Mesendoderm (in vitro differentiated cells): ENCODE measurements at regions not wholly inside any gene's neighbourhood (a gene's known extent, or its start where the extent isn't known, plus 50 kb on each side); places are given as distances from the start of the nearest gene placed in this dataset.

Source experiments
- DNase-seq: peaks from one replicate; pipeline ENCODE4 v3.0.0; 2013
- H2AK5ac ChIP-seq: 2 replicates; pipeline ENCODE4 v1.6.1; 2013; ENCODE audit warnings: low read length, inconsistent platforms
- H2BK120ac ChIP-seq: 2 replicates; pipeline ENCODE4 v1.6.1; 2013; ENCODE audit warnings: low read depth, mild to moderate bottlenecking, low read length, moderate library complexity, mixed read lengths
- H2BK15ac ChIP-seq: replicated peaks from 2 replicates; pipeline ENCODE4 v1.6.1; 2013; ENCODE audit warnings: low read depth, mild to moderate bottlenecking, moderate library complexity
- H2BK5ac ChIP-seq: 2 replicates; pipeline ENCODE4 v1.6.1; 2013; ENCODE audit warnings: low read length, inconsistent platforms
- H3K18ac ChIP-seq: 2 replicates; pipeline ENCODE4 v1.6.1; 2013; ENCODE audit warnings: mild to moderate bottlenecking, low read length, mixed read lengths
- H3K23ac ChIP-seq: one replicate; pipeline ENCODE4 v1.6.1; 2013; ENCODE audit warnings: low read length
- H3K27ac ChIP-seq: 2 replicates; pipeline ENCODE4 v1.5.1; 2013; ENCODE audit warnings: low read depth, mild to moderate bottlenecking, inconsistent platforms, low read length, moderate library complexity
- H3K27me3 ChIP-seq: 2 replicates; pipeline ENCODE4 v1.6.1; 2013; ENCODE audit warnings: low read length, control low read depth, mild to moderate bottlenecking, inconsistent platforms; ENCODE audit not compliant: insufficient read depth, poor library complexity
- H3K36me3 ChIP-seq: 2 replicates; pipeline ENCODE4 v1.6.1; 2013; ENCODE audit warnings: low read length, inconsistent platforms; ENCODE audit not compliant: control insufficient read depth, insufficient read depth
- H3K4ac ChIP-seq: one replicate; pipeline ENCODE4 v1.6.1; 2013; ENCODE audit warnings: low read depth, mild to moderate bottlenecking, low read length, moderate library complexity
- H3K4me1 ChIP-seq: 2 replicates; pipeline ENCODE4 v1.6.1; 2013; ENCODE audit warnings: low read depth, low read length, inconsistent platforms; ENCODE audit not compliant: control insufficient read depth
- H3K4me2 ChIP-seq: 2 replicates; pipeline ENCODE4 v1.6.1; 2013; ENCODE audit warnings: low read length
- H3K4me3 ChIP-seq: 2 replicates; pipeline ENCODE4 v1.5.1; 2013; ENCODE audit warnings: mild to moderate bottlenecking, low read length
- H3K56ac ChIP-seq: one replicate; pipeline ENCODE4 v1.6.1; 2013; ENCODE audit warnings: low read length
- H3K79me1 ChIP-seq: 2 replicates; pipeline ENCODE4 v1.6.1; 2013; ENCODE audit warnings: low read length, inconsistent platforms
- H3K79me2 ChIP-seq: 2 replicates; pipeline ENCODE4 v1.6.1; 2013; ENCODE audit warnings: mild to moderate bottlenecking, low read length; ENCODE audit not compliant: control insufficient read depth, insufficient read depth
- H3K9ac ChIP-seq: 2 replicates; pipeline ENCODE4 v1.6.1; 2013; ENCODE audit warnings: low read length, inconsistent platforms
- H4K5ac ChIP-seq: one replicate; pipeline ENCODE4 v1.6.1; 2013; ENCODE audit warnings: low read length
- H4K8ac ChIP-seq: one replicate; pipeline ENCODE4 v1.6.1; 2013; ENCODE audit warnings: low read depth, mild to moderate bottlenecking, control low read depth, low read length, moderate library complexity
- WGBS: extraction: QIAGEN DNeasy Blood & Tissue Kit; methylation state at CpG from one replicate; pipeline ENCODE4 v1.1.7; 2013; ENCODE audit warnings: low lambda C conversion rate, missing lambda C conversion rate; ENCODE audit not compliant: insufficient coverage; ENCODE audit errors: extremely low coverage; 5-methylcytosine and 5-hydroxymethylcytosine counted together

- Histone ChIP-seq H3K4ac (no peak overlapping the region), H3K18ac (no peak overlapping the region), H3K4me2 (no peak overlapping the region), H2BK15ac (no peak overlapping the region), H3K9ac (no peak overlapping the region), H3K79me2 (no peaks in the 10 kb centered on the region), H3K23ac (no peak overlapping the region), H4K5ac (no peak overlapping the region), H2BK120ac (no peak overlapping the region), H3K4me1 (no peaks in the 10 kb centered on the region), H3K4me3 (no peak overlapping the region), H3K27me3 (no peaks in the 10 kb centered on the region), H3K79me1 (no peaks in the 10 kb centered on the region), H3K27ac (no peak overlapping the region), H3K56ac (no peak overlapping the region), H2BK5ac (no peak overlapping the region), H3K36me3 (no peaks in the 10 kb centered on the region), H2AK5ac (no peak overlapping the region), H4K8ac (no peak overlapping the region)
- DNase-seq: no peak
- no CpG with 5 or more reads among the region's 13 CpGs for WGBS
Measured at GRCh38 chr5:2529371-2530092, 221.9 kb downstream of the IRX2 start.

- no peak overlapping the region for H3K18ac ChIP-seq
- no peak overlapping the region for H3K4ac ChIP-seq
- no peak overlapping the region for H4K8ac ChIP-seq
- H3K56ac ChIP-seq: no peak overlapping the region
- H3K4me3 ChIP-seq: no peak overlapping the region
- no peak overlapping the region for H3K27ac ChIP-seq
- H3K79me1 ChIP-seq: no peaks in the 10 kb centered on the region
- no peak overlapping the region for H3K9ac ChIP-seq
- no CpG with 5 or more reads among the region's 4 CpGs for WGBS
- DNase-seq: no peak
- H3K36me3 ChIP-seq: no peaks in the 10 kb centered on the region
- no peak overlapping the region for H4K5ac ChIP-seq
- H3K23ac ChIP-seq: no peak overlapping the region
- no peak overlapping the region for H3K4me2 ChIP-seq
- no peaks in the 10 kb centered on the region for H3K27me3 ChIP-seq
- H2BK15ac ChIP-seq: no peak overlapping the region
- H2AK5ac ChIP-seq: no peak overlapping the region
- no peak overlapping the region for H2BK120ac ChIP-seq
- H2BK5ac ChIP-seq: no peak overlapping the region
- no peaks in the 10 kb centered on the region for H3K4me1 ChIP-seq
- H3K79me2 ChIP-seq: no peaks in the 10 kb centered on the region
Measured at GRCh38 chr5:2525351-2525750, 226.1 kb downstream of the IRX2 start.

- DNase-seq: no peak
- no peak overlapping the region for H2BK120ac ChIP-seq
- WGBS: no CpG with 5 or more reads among the region's 13 CpGs
Measured at GRCh38 chr5:2524620-2525019, 226.9 kb downstream of the IRX2 start.

DNA sequence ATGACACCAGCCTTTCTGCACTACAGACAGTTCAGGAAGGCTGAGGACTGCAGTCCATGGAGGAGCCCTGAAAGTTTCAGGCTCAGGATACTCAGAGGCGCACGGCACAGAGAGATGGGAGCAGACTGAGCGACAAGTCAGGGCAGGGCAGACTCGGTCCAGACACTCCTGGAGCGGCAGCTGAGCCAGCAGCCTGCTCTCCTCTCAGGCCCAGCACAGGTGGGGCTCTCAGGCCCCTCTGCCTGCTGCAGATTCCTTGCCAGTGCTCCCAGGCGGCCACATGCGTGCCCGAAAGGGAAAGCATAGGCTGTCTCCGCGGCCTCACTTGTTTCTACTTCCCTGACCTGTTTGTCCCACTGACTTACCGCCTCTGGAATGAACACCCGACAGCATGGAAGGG is 228.3 kb downstream of the IRX2 start:
- Histone ChIP-seq H3K4me2 (no peak overlapping the region), H3K79me2 (no peaks in the 10 kb centered on the region), H3K4ac (no peak overlapping the region), H3K4me3 (no peak overlapping the region), H2BK120ac (no peak overlapping the region), H2BK5ac (no peak overlapping the region), H3K27me3 (no peaks in the 10 kb centered on the region), H2AK5ac (no peak overlapping the region), H3K79me1 (no peaks in the 10 kb centered on the region), H2BK15ac (no peak overlapping the region), H3K18ac (no peak overlapping the region), H3K4me1 (no peaks in the 10 kb centered on the region), H4K8ac (no peak overlapping the region), H3K56ac (no peak overlapping the region), H3K36me3 (no peaks in the 10 kb centered on the region), H3K9ac (no peak overlapping the region), H4K5ac (no peak overlapping the region), H3K23ac (no peak overlapping the region), H3K27ac (no peak overlapping the region)
- WGBS: no CpG with 5 or more reads among the region's 12 CpGs
- no peak for DNase-seq

More at GRCh38 chr5:2524620-2525019, 226.9 kb downstream of the IRX2 start:
- no peak overlapping the region for H3K4ac ChIP-seq
- no peak overlapping the region for H2AK5ac ChIP-seq
- H4K5ac ChIP-seq: no peak overlapping the region
- H2BK15ac ChIP-seq: no peak overlapping the region
- H3K79me2 ChIP-seq: no peaks in the 10 kb centered on the region
- no peaks in the 10 kb centered on the region for H3K27me3 ChIP-seq
- no peak overlapping the region for H3K4me3 ChIP-seq
- no peak overlapping the region for H3K4me2 ChIP-seq
- no peak overlapping the region for H3K56ac ChIP-seq
- H3K9ac ChIP-seq: no peak overlapping the region
- H4K8ac ChIP-seq: no peak overlapping the region
- H2BK5ac ChIP-seq: no peak overlapping the region
- H3K23ac ChIP-seq: no peak overlapping the region
- no peaks in the 10 kb centered on the region for H3K4me1 ChIP-seq
- H3K18ac ChIP-seq: no peak overlapping the region
- no peaks in the 10 kb centered on the region for H3K79me1 ChIP-seq
- H3K36me3 ChIP-seq: no peaks in the 10 kb centered on the region
- H3K27ac ChIP-seq: no peak overlapping the region

DNA sequence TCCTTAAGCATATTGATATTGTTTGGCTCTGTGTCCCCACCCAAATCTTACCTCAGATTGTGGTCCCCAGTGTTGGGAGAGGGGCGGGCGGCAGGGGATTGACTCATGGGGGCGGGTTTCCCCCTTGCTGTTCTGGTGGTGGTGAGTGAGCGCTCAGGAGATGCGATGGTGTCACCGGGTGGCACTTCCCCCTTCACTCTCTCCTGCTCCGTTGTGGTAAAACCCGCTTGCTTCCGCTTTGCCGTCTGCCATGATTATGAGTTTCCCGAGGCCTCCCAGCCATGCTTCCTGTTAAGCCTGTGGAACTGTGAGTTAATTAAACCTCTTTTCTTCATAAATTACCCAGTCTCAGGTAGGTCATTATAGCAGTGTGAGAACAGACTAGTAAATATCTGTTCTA is 229.1 kb downstream of the IRX2 start:
- H2BK5ac ChIP-seq: no peak overlapping the region
- H3K4ac ChIP-seq: no peak overlapping the region
- no peak overlapping the region for H3K9ac ChIP-seq
- no peak for DNase-seq
- no peak overlapping the region for H4K5ac ChIP-seq
- H3K56ac ChIP-seq: no peak overlapping the region
- no peaks in the 10 kb centered on the region for H3K79me2 ChIP-seq
- H2BK15ac ChIP-seq: no peak overlapping the region
- H3K23ac ChIP-seq: no peak overlapping the region
- H3K79me1 ChIP-seq: no peaks in the 10 kb centered on the region
- WGBS: no CpG with 5 or more reads among the region's 11 CpGs
- H3K27me3 ChIP-seq: no peaks in the 10 kb centered on the region
- no peak overlapping the region for H2AK5ac ChIP-seq
- H3K4me2 ChIP-seq: no peak overlapping the region
- no peak overlapping the region for H3K4me3 ChIP-seq
- H3K18ac ChIP-seq: no peak overlapping the region
- H3K27ac ChIP-seq: no peak overlapping the region
- no peaks in the 10 kb centered on the region for H3K36me3 ChIP-seq
- no peak overlapping the region for H4K8ac ChIP-seq
- no peak overlapping the region for H2BK120ac ChIP-seq
- no peaks in the 10 kb centered on the region for H3K4me1 ChIP-seq

DNA sequence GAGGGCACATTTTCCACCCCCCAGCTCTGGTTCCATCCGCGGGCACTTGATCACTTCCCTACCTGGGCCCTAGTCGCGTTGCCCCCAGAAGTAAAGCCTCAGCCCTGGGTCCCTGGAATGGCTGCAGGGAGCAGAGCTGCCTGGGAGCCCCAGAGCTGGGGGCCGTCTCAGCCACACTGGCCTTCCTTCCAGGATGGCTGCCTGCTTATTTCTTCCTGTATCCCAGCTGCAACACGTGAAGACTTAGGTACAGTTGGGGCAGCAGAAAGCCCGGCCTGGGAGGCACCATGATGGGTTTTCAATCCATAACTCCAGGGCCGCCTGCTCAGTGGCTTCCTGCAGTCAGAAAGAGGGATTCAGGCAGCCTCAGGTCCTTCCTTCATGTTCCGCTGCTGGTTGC is 232.3 kb downstream of the IRX2 start:
- Histone ChIP-seq H2AK5ac (no peak overlapping the region), H3K23ac (no peak overlapping the region), H3K79me2 (no peaks in the 10 kb centered on the region), H3K4ac (no peak overlapping the region), H3K4me3 (no peak overlapping the region), H3K27me3 (no peaks in the 10 kb centered on the region), H3K4me1 (no peaks in the 10 kb centered on the region), H3K36me3 (no peaks in the 10 kb centered on the region), H3K56ac (no peak overlapping the region), H3K9ac (no peak overlapping the region), H3K79me1 (no peaks in the 10 kb centered on the region), H3K27ac (no peak overlapping the region), H4K8ac (no peak overlapping the region), H2BK15ac (no peak overlapping the region), H4K5ac (no peak overlapping the region), H3K18ac (no peak overlapping the region), H2BK5ac (no peak overlapping the region), H2BK120ac (no peak overlapping the region), H3K4me2 (no peak overlapping the region)
- no peak for DNase-seq
- WGBS: no CpG with 5 or more reads among the region's 9 CpGs
